ENCODE measurements at regions not wholly inside any gene's neighbourhood (a gene's known extent, or its start where the extent isn't known, plus 50 kb on each side); places are given as distances from the start of the nearest gene placed in this dataset.

GRCh38 chr15:47427463-47427862 is 289.8 kb upstream of the SEMA6D start:
- H3K4me3 ChIP-seq (ENCODE audit: control insufficient read depth in 1 of 7, extremely low read depth in 1 of 7, insufficient read depth in 4 of 7, low read depth in 2 of 7, low read length in 6 of 7) = no peak overlapping the region
- no CpG with 5 or more reads among the region's 1 CpG for WGBS (ENCODE audit: insufficient coverage)
- no peak overlapping the region for H3K27ac ChIP-seq (ENCODE audit: insufficient read depth in 1 of 2, low read depth in 1 of 2, low read length in 2 of 2, poor library complexity in 1 of 2, severe bottlenecking in 2 of 2)
- ChIA-PET CTCF (no interaction called here), POLR2A (no interaction called here)
- no peak for DNase-seq
- no peaks in the 10 kb centered on the region for H3K9me3 ChIP-seq (ENCODE audit: control extremely low read depth in 1 of 5, control insufficient read depth in 4 of 5, insufficient read depth in 2 of 5, low read depth in 1 of 5, low read length in 4 of 5)
- no peaks in the 10 kb centered on the region for H3K4me1 ChIP-seq (ENCODE audit: control extremely low read depth in 1 of 4, control insufficient read depth in 4 of 4, insufficient read depth in 4 of 4, low read length in 3 of 4)
- no peaks in the 10 kb centered on the region for H3K27me3 ChIP-seq (replicated peaks in 2 of 5; ENCODE audit: control insufficient read depth in 4 of 5, insufficient read depth in 5 of 5, low read length in 4 of 5)
- no peaks in the 10 kb centered on the region for H3K36me3 ChIP-seq (ENCODE audit: control insufficient read depth in 4 of 4, insufficient read depth in 4 of 4, low read length in 3 of 4)

GRCh38 chr15:47429376-47429775 is 287.9 kb upstream of the SEMA6D start:
- DNase-seq = no peak
- no peaks in the 10 kb centered on the region for H3K4me1 ChIP-seq (ENCODE audit: control extremely low read depth in 1 of 4, control insufficient read depth in 4 of 4, insufficient read depth in 4 of 4, low read length in 3 of 4)
- ChIA-PET POLR2A (no interaction called here), CTCF (no interaction called here)
- no peaks in the 10 kb centered on the region for H3K36me3 ChIP-seq (ENCODE audit: control insufficient read depth in 4 of 4, insufficient read depth in 4 of 4, low read length in 3 of 4)
- H3K4me3 ChIP-seq (ENCODE audit: control insufficient read depth in 1 of 7, extremely low read depth in 1 of 7, insufficient read depth in 4 of 7, low read depth in 2 of 7, low read length in 6 of 7) = no peak overlapping the region
- WGBS (ENCODE audit: insufficient coverage) = no CpG with 5 or more reads among the region's 1 CpG
- no peaks in the 10 kb centered on the region for H3K9me3 ChIP-seq (ENCODE audit: control extremely low read depth in 1 of 5, control insufficient read depth in 4 of 5, insufficient read depth in 2 of 5, low read depth in 1 of 5, low read length in 4 of 5)
- H3K27ac ChIP-seq (ENCODE audit: insufficient read depth in 1 of 2, low read depth in 1 of 2, low read length in 2 of 2, poor library complexity in 1 of 2, severe bottlenecking in 2 of 2) = no peak overlapping the region
- no peaks in the 10 kb centered on the region for H3K27me3 ChIP-seq (replicated peaks in 2 of 5; ENCODE audit: control insufficient read depth in 4 of 5, insufficient read depth in 5 of 5, low read length in 4 of 5)

GRCh38 chr15:47431501-47431900 is 285.8 kb upstream of the SEMA6D start:
- ChIA-PET POLR2A (no interaction called here), CTCF (no interaction called here)
- H3K4me3 ChIP-seq (ENCODE audit: control insufficient read depth in 1 of 7, extremely low read depth in 1 of 7, insufficient read depth in 4 of 7, low read depth in 2 of 7, low read length in 6 of 7) = no peak overlapping the region
- H3K4me1 ChIP-seq (ENCODE audit: control extremely low read depth in 1 of 4, control insufficient read depth in 4 of 4, insufficient read depth in 4 of 4, low read length in 3 of 4) = no peaks in the 10 kb centered on the region
- WGBS (ENCODE audit: insufficient coverage) = no CpG with 5 or more reads among the region's 3 CpGs
- no peak overlapping the region for H3K27ac ChIP-seq (ENCODE audit: insufficient read depth in 1 of 2, low read depth in 1 of 2, low read length in 2 of 2, poor library complexity in 1 of 2, severe bottlenecking in 2 of 2)
- H3K36me3 ChIP-seq (ENCODE audit: control insufficient read depth in 4 of 4, insufficient read depth in 4 of 4, low read length in 3 of 4) = no peaks in the 10 kb centered on the region
- H3K9me3 ChIP-seq (ENCODE audit: control extremely low read depth in 1 of 5, control insufficient read depth in 4 of 5, insufficient read depth in 2 of 5, low read depth in 1 of 5, low read length in 4 of 5) = no peaks in the 10 kb centered on the region
- H3K27me3 ChIP-seq (replicated peaks in 2 of 5; ENCODE audit: control insufficient read depth in 4 of 5, insufficient read depth in 5 of 5, low read length in 4 of 5) = no peaks in the 10 kb centered on the region
- no peak for DNase-seq

- H3K4me1 ChIP-seq (ENCODE audit: control extremely low read depth in 1 of 4, control insufficient read depth in 4 of 4, insufficient read depth in 4 of 4, low read length in 3 of 4) = no peaks in the 10 kb centered on the region
- ChIA-PET CTCF (no interaction called here), POLR2A (no interaction called here)
- H3K27me3 ChIP-seq (replicated peaks in 2 of 5; ENCODE audit: control insufficient read depth in 4 of 5, insufficient read depth in 5 of 5, low read length in 4 of 5) = no peaks in the 10 kb centered on the region
- DNase-seq = no peak
- no peak overlapping the region for H3K27ac ChIP-seq (ENCODE audit: insufficient read depth in 1 of 2, low read depth in 1 of 2, low read length in 2 of 2, poor library complexity in 1 of 2, severe bottlenecking in 2 of 2)
- no peaks in the 10 kb centered on the region for H3K36me3 ChIP-seq (ENCODE audit: control insufficient read depth in 4 of 4, insufficient read depth in 4 of 4, low read length in 3 of 4)
- no peak overlapping the region for H3K4me3 ChIP-seq (ENCODE audit: control insufficient read depth in 1 of 7, extremely low read depth in 1 of 7, insufficient read depth in 4 of 7, low read depth in 2 of 7, low read length in 6 of 7)
- no peaks in the 10 kb centered on the region for H3K9me3 ChIP-seq (ENCODE audit: control extremely low read depth in 1 of 5, control insufficient read depth in 4 of 5, insufficient read depth in 2 of 5, low read depth in 1 of 5, low read length in 4 of 5)
Measured at GRCh38 chr15:47432826-47433225, 284.5 kb upstream of the SEMA6D start.

- H3K27me3 ChIP-seq (replicated peaks in 2 of 5; ENCODE audit: control insufficient read depth in 4 of 5, insufficient read depth in 5 of 5, low read length in 4 of 5) = no peaks in the 10 kb centered on the region
- ChIA-PET CTCF (no interaction called here), POLR2A (no interaction called here)
- H3K27ac ChIP-seq (ENCODE audit: insufficient read depth in 1 of 2, low read depth in 1 of 2, low read length in 2 of 2, poor library complexity in 1 of 2, severe bottlenecking in 2 of 2) = no peak overlapping the region
- WGBS (ENCODE audit: insufficient coverage) = no CpG with 5 or more reads among the region's 2 CpGs
- H3K4me3 ChIP-seq (ENCODE audit: control insufficient read depth in 1 of 7, extremely low read depth in 1 of 7, insufficient read depth in 4 of 7, low read depth in 2 of 7, low read length in 6 of 7) = no peak overlapping the region
- no peak for DNase-seq
- H3K36me3 ChIP-seq (ENCODE audit: control insufficient read depth in 4 of 4, insufficient read depth in 4 of 4, low read length in 3 of 4) = no peaks in the 10 kb centered on the region
- no peaks in the 10 kb centered on the region for H3K9me3 ChIP-seq (ENCODE audit: control extremely low read depth in 1 of 5, control insufficient read depth in 4 of 5, insufficient read depth in 2 of 5, low read depth in 1 of 5, low read length in 4 of 5)
- H3K4me1 ChIP-seq (ENCODE audit: control extremely low read depth in 1 of 4, control insufficient read depth in 4 of 4, insufficient read depth in 4 of 4, low read length in 3 of 4) = no peaks in the 10 kb centered on the region
Measured at GRCh38 chr15:47434596-47434995, 282.7 kb upstream of the SEMA6D start.

GRCh38 chr15:47437491-47437890 is 279.8 kb upstream of the SEMA6D start:
- ChIA-PET POLR2A (no interaction called here), CTCF (no interaction called here)
- Histone ChIP-seq H3K4me3 (ENCODE audit: control insufficient read depth in 1 of 7, extremely low read depth in 1 of 7, insufficient read depth in 4 of 7, low read depth in 2 of 7, low read length in 6 of 7) (no peak overlapping the region), H3K4me1 (ENCODE audit: control extremely low read depth in 1 of 4, control insufficient read depth in 4 of 4, insufficient read depth in 4 of 4, low read length in 3 of 4) (no peaks in the 10 kb centered on the region), H3K27me3 (replicated peaks in 2 of 5; ENCODE audit: control insufficient read depth in 4 of 5, insufficient read depth in 5 of 5, low read length in 4 of 5) (no peaks in the 10 kb centered on the region), H3K9me3 (ENCODE audit: control extremely low read depth in 1 of 5, control insufficient read depth in 4 of 5, insufficient read depth in 2 of 5, low read depth in 1 of 5, low read length in 4 of 5) (no peaks in the 10 kb centered on the region), H3K36me3 (ENCODE audit: control insufficient read depth in 4 of 4, insufficient read depth in 4 of 4, low read length in 3 of 4) (no peaks in the 10 kb centered on the region), H3K27ac (ENCODE audit: insufficient read depth in 1 of 2, low read depth in 1 of 2, low read length in 2 of 2, poor library complexity in 1 of 2, severe bottlenecking in 2 of 2) (no peak overlapping the region)
- DNase-seq = no peak

- CTCF ChIA-PET = no interaction called here
- Histone ChIP-seq H3K9me3 (ENCODE audit: control extremely low read depth in 1 of 5, control insufficient read depth in 4 of 5, insufficient read depth in 2 of 5, low read depth in 1 of 5, low read length in 4 of 5) (no peaks in the 10 kb centered on the region), H3K27me3 (replicated peaks in 2 of 5; ENCODE audit: control insufficient read depth in 4 of 5, insufficient read depth in 5 of 5, low read length in 4 of 5) (no peaks in the 10 kb centered on the region), H3K4me1 (ENCODE audit: control extremely low read depth in 1 of 4, control insufficient read depth in 4 of 4, insufficient read depth in 4 of 4, low read length in 3 of 4) (no peaks in the 10 kb centered on the region), H3K36me3 (ENCODE audit: control insufficient read depth in 4 of 4, insufficient read depth in 4 of 4, low read length in 3 of 4) (no peaks in the 10 kb centered on the region), H3K4me3 (ENCODE audit: control insufficient read depth in 1 of 7, extremely low read depth in 1 of 7, insufficient read depth in 4 of 7, low read depth in 2 of 7, low read length in 6 of 7) (no peak overlapping the region), H3K27ac (ENCODE audit: insufficient read depth in 1 of 2, low read depth in 1 of 2, low read length in 2 of 2, poor library complexity in 1 of 2, severe bottlenecking in 2 of 2) (no peak overlapping the region)
- DNase-seq = no peak
- 92% methylated on average over 3 of the region's 5 CpGs for WGBS (ENCODE audit: insufficient coverage)
- POLR2A ChIA-PET = no interaction called here
Measured at GRCh38 chr15:47439146-47440111, 277.9 kb upstream of the SEMA6D start.

All from common myeloid progenitor, CD34-positive (primary cell).